MM.1S (cell line): ENCODE measurements at regions not wholly inside any gene's neighbourhood (a gene's known extent, or its start where the extent isn't known, plus 50 kb on each side); places are given as distances from the start of the nearest gene placed in this dataset.

Source experiments
- EZH2 ChIP-seq: fragments of 300-600 bp; sonication (generic); optimal IDR thresholded peaks from 2 replicates; pipeline ENCODE3; 2017; ENCODE audit warnings: low read depth, mild to moderate bottlenecking, antibody characterized with exemption, low read length, mixed read lengths
- EZH2phosphoT487 ChIP-seq: fragments of 300-600 bp; sonication (generic); IDR thresholded peaks from 2 replicates; pipeline ENCODE4 v1.6.1; 2018; ENCODE audit warnings: antibody characterized with exemption, low read length

DNA sequence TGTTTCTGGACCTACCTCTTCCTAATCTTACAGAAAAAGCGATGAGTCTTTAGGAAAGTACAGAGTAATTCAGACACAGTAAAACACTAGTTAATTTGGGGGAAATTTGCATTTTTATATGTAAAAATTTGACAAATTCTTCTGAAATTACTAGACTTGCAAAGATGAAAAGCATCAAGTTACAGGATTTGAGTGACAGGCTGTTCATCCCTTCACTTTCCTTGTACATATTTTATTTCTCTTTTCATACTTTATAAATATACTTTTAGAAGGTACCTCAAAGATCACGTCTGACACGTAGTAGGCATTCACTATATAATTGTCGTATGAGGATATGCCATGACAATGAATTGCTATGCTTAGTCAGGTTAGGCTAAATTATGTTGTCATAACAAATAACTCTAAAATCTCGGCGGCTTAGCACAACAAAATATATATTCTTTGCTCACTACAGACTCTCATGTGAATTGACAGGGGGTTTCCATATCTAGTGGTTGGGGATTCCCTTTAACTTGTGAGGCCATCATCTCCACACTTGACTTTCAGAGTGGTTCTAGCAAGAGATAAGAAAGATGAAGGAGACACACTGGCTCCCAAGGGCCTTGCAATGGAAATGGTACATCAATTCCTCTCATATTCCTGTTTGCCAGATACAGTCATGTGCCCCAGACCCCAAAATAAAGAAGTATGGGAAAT, 154.1 kb upstream of the TUT7 start:
- TF ChIP-seq EZH2phosphoT487 (no peak), EZH2 (no peak)
